ENCODE measurements at regions not wholly inside any gene's neighbourhood (a gene's known extent, or its start where the extent isn't known, plus 50 kb on each side); places are given as distances from the start of the nearest gene placed in this dataset.

DNA sequence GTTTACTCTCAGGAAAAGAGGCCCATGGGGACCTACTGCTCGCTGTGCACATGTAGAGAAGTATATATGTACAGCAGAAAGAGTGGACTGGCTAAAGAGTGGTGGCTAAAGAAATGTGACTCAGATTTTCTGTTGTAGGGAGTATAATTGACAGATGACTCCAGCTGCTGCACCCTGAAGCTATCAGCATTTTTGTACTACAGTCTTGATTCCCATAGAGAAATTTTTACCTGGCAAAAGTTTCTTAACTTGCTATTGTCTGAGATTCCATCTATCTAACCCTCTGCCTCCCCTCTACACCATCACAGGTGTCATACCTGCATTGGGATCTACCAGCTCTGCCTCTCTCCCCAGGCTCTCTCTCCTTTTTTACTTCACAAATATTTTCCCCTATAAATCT, 296.0 kb upstream of the KYNU start:
- TF ChIP-seq, protein P1, sequence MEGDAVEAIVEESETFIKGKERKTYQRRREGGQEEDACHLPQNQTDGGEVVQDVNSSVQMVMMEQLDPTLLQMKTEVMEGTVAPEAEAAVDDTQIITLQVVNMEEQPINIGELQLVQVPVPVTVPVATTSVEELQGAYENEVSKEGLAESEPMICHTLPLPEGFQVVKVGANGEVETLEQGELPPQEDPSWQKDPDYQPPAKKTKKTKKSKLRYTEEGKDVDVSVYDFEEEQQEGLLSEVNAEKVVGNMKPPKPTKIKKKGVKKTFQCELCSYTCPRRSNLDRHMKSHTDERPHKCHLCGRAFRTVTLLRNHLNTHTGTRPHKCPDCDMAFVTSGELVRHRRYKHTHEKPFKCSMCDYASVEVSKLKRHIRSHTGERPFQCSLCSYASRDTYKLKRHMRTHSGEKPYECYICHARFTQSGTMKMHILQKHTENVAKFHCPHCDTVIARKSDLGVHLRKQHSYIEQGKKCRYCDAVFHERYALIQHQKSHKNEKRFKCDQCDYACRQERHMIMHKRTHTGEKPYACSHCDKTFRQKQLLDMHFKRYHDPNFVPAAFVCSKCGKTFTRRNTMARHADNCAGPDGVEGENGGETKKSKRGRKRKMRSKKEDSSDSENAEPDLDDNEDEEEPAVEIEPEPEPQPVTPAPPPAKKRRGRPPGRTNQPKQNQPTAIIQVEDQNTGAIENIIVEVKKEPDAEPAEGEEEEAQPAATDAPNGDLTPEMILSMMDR (IDR thresholded peaks at IDR 0.05): no peak
- no peak for TF ChIP-seq POLR2A (IDR thresholded peaks at IDR 0.05)
